ENCODE measurements at regions not wholly inside any gene's neighbourhood (a gene's known extent, or its start where the extent isn't known, plus 50 kb on each side); places are given as distances from the start of the nearest gene placed in this dataset.

- 54 to 65% methylated on average over 2 of the region's 2 CpGs for WGBS, 2 donors
- Histone ChIP-seq H3K4me3 (no peak overlapping the region), H3K36me3 (no peaks in the 10 kb centered on the region), H3K27ac (no peak overlapping the region), H3K4me1 (no peaks in the 10 kb centered on the region), H3K9me3 (no peaks in the 10 kb centered on the region), H3K27me3 (no peaks in the 10 kb centered on the region)
- DNase-seq (ENCODE audit: low spot score in 2 of 2) = no peak
- TF ChIP-seq POLR2A (IDR thresholded peaks at IDR 0.05) (no peak), EP300 (IDR thresholded peaks at IDR 0.05) (no peak)
- TF ChIP-seq, protein P1, sequence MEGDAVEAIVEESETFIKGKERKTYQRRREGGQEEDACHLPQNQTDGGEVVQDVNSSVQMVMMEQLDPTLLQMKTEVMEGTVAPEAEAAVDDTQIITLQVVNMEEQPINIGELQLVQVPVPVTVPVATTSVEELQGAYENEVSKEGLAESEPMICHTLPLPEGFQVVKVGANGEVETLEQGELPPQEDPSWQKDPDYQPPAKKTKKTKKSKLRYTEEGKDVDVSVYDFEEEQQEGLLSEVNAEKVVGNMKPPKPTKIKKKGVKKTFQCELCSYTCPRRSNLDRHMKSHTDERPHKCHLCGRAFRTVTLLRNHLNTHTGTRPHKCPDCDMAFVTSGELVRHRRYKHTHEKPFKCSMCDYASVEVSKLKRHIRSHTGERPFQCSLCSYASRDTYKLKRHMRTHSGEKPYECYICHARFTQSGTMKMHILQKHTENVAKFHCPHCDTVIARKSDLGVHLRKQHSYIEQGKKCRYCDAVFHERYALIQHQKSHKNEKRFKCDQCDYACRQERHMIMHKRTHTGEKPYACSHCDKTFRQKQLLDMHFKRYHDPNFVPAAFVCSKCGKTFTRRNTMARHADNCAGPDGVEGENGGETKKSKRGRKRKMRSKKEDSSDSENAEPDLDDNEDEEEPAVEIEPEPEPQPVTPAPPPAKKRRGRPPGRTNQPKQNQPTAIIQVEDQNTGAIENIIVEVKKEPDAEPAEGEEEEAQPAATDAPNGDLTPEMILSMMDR (IDR thresholded peaks at IDR 0.05) = no peak
Observed at GRCh38 chr10:107443813-107444212, 279.3 kb upstream of the SORCS1 start.

- Histone ChIP-seq H3K4me1 (no peaks in the 10 kb centered on the region), H3K27me3 (no peaks in the 10 kb centered on the region), H3K4me3 (no peak overlapping the region), H3K9me3 (no peaks in the 10 kb centered on the region), H3K27ac (no peak overlapping the region), H3K36me3 (no peaks in the 10 kb centered on the region)
- TF ChIP-seq, protein P1 (IDR thresholded peaks at IDR 0.05) = no peak
- no peak for TF ChIP-seq POLR2A (IDR thresholded peaks at IDR 0.05)
- TF ChIP-seq EP300 (IDR thresholded peaks at IDR 0.05) = no peak
- no peak for DNase-seq (ENCODE audit: low spot score in 2 of 2)
- 0 to 47% methylated on average over 1 of the region's 1 CpG for WGBS, 2 donors
Observed at GRCh38 chr10:107443326-107443725, 278.8 kb upstream of the SORCS1 start.

DNA sequence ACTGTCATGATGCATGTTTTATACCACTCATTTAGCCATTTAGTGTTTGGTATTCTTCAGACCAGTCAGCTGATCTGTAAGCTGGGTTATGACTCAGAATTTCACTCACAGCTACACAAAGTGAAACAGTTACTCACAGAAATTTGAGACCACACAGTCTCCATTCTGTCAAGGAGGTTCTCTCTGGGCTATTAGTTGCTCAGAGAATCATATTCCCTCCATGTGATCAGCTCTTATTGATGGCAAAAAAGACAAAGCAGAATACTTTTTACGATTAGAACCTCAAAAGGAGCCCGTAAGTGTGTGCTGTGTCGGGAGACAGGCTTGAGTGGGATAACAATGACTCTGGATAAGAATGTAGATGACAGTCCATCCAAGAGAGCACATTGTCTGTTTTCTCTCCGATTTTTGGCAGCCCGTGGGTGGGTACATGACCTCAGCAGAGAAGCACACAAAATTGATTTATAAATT is 277.6 kb upstream of the SORCS1 start:
- WGBS, 2 donors = 39 to 46% methylated on average over 5 of the region's 5 CpGs
- no peak for DNase-seq (ENCODE audit: low spot score in 2 of 2)
- H3K4me1 ChIP-seq = no peaks in the 10 kb centered on the region

DNA sequence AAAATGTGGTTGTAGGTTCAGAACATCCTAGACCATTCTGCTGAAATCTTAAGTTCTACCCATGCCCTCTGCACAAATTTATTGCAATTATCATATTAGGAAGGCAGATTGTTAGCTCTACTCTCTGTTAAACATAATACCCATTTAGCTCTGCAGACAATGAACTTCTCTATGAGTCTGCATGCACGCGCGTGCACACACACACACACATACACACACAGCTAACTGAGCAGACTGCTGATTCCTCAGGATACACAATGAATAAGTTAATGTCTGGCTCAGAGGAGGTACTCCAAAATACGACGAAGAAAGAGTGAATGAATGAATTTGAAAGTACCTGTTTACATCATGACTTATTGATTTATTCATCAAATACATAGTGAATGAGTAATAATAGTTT is 276.2 kb upstream of the SORCS1 start:
- no peak for DNase-seq (ENCODE audit: low spot score in 2 of 2)
- no peaks in the 10 kb centered on the region for H3K27me3 ChIP-seq
- no peaks in the 10 kb centered on the region for H3K9me3 ChIP-seq
- H3K36me3 ChIP-seq = no peaks in the 10 kb centered on the region
- H3K4me3 ChIP-seq = no peak overlapping the region
- H3K4me1 ChIP-seq = no peaks in the 10 kb centered on the region
- no peak overlapping the region for H3K27ac ChIP-seq
- TF ChIP-seq, protein P1 (IDR thresholded peaks at IDR 0.05) = no peak
- TF ChIP-seq POLR2A (IDR thresholded peaks at IDR 0.05) (no peak), EP300 (IDR thresholded peaks at IDR 0.05) (no peak)
- 59 to 67% methylated on average over 5 of the region's 5 CpGs for WGBS, 2 donors

More for the DNA sequence above, 277.6 kb upstream of the SORCS1 start:
- H3K4me3 ChIP-seq = no peak overlapping the region
- no peaks in the 10 kb centered on the region for H3K9me3 ChIP-seq
- no peaks in the 10 kb centered on the region for H3K27me3 ChIP-seq
- H3K27ac ChIP-seq = peak overlapping the region in 2 of 4 donors; percentile 46 to 86
- TF ChIP-seq EP300 (IDR thresholded peaks at IDR 0.05) (no peak), POLR2A (IDR thresholded peaks at IDR 0.05) (no peak)
- TF ChIP-seq, protein P1 (IDR thresholded peaks at IDR 0.05) = no peak
- H3K36me3 ChIP-seq = no peaks in the 10 kb centered on the region

DNA sequence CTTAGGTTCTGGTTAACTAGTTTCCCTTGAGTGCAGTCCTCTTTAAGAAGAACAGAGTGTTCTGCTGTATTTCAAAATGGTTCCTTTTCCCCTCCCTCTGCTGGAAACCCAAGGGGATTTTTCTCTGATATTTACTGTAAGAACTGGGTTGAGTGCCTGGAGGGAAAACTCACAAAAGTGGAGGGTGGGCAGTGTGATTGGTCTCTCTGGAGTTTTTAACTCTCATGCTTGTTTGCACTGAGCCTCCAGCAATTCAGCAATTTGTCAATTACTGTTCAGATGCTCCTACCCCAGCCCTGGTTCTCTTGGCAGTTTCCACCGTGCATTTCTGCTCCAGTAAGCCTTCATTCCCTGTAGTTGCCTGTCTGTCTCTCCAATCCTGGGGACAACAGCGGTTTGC is 273.4 kb upstream of the SORCS1 start:
- 47 to 60% methylated on average over 2 of the region's 2 CpGs for WGBS, 2 donors
- no peak for DNase-seq (ENCODE audit: low spot score in 2 of 2)
- TF ChIP-seq POLR2A (IDR thresholded peaks at IDR 0.05) (no peak), EP300 (IDR thresholded peaks at IDR 0.05) (no peak)
- TF ChIP-seq, protein P1 (IDR thresholded peaks at IDR 0.05) = no peak
- Histone ChIP-seq H3K27me3 (no peaks in the 10 kb centered on the region), H3K4me3 (no peak overlapping the region), H3K27ac (no peak overlapping the region), H3K9me3 (no peaks in the 10 kb centered on the region), H3K36me3 (no peaks in the 10 kb centered on the region), H3K4me1 (no peaks in the 10 kb centered on the region)

All from tibial nerve (tissue), 4 donors.